ENCODE measurements at regions not wholly inside any gene's neighbourhood (a gene's known extent, or its start where the extent isn't known, plus 50 kb on each side); places are given as distances from the start of the nearest gene placed in this dataset.

GRCh38 chr10:114876169-114876568 is 54.6 kb downstream of the FHIP2A start:
- H3K23ac ChIP-seq (ENCODE audit: low read depth, low read length) = no peak overlapping the region
- H4K8ac ChIP-seq (ENCODE audit: low read depth in 2 of 2, low read length in 2 of 2) = no peak overlapping the region
- H3K27ac ChIP-seq (ENCODE audit: insufficient read depth, low read length) = no peak overlapping the region
- no peak for ATAC-seq (ENCODE audit: low read depth)
- H3K4me1 ChIP-seq (ENCODE audit: control insufficient read depth, insufficient read depth, low read length) = 0 out of 2 replicates have a peak, but pooled peaks cover 2% of the 10 kb centered on the region
- no peak overlapping the region for H3K14ac ChIP-seq (replicated peaks; ENCODE audit: low read depth, low read length)
- H2BK5ac ChIP-seq (ENCODE audit: low read depth, low read length, poor library complexity, severe bottlenecking) = no peak overlapping the region
- peak overlapping the region; percentile 32 for H2AK9ac ChIP-seq (replicated peaks; ENCODE audit: low read depth, low read length, poor library complexity)
- in situ Hi-C loops (cut with MboI; ENCODE audit: low sequenced_read_pairs) = loop anchor here (10.0 to 25.0 kb wide), 2 partner anchors 249 to 536 kb away; no protein-coding TSS in a partner anchor
- dilution Hi-C loops (cut with HindIII; ENCODE audit: low sequenced_read_pairs, unreplicated experiment) = no loop called here
- no peak overlapping the region for H4K91ac ChIP-seq (ENCODE audit: insufficient read depth, low read depth, low read length)
- H2BK20ac ChIP-seq (ENCODE audit: low read depth, low read length) = no peak overlapping the region
- H3K27me3 ChIP-seq (ENCODE audit: control insufficient read depth, insufficient read depth, low read length) = no peaks in the 10 kb centered on the region
- no peak overlapping the region for H3K4ac ChIP-seq (ENCODE audit: low read depth, low read length)
- no peak overlapping the region for H2BK15ac ChIP-seq (ENCODE audit: low read depth, low read length)
- no peaks in the 10 kb centered on the region for H3K9me1 ChIP-seq (ENCODE audit: insufficient read depth, low read length)
- no TSS peak for BruUV-seq (replicated peaks)
- 100% methylated on average over 3 of the region's 9 CpGs; no CpG with 5 or more reads in 1 of the 2 experiments for WGBS, 2 experiments (ENCODE audit: extremely low coverage in 2 of 2, insufficient read length in 1 of 2)
- no peaks in the 10 kb centered on the region for H3K9me3 ChIP-seq (ENCODE audit: control insufficient read depth, insufficient read depth, low read length)
- peak overlapping the region; percentile 26 for H2AFZ ChIP-seq (replicated peaks; ENCODE audit: low read length, poor library complexity)
- no peaks in the 10 kb centered on the region for H3K79me1 ChIP-seq (ENCODE audit: low read depth in 1 of 2, low read length in 2 of 2)
- H4K20me1 ChIP-seq (ENCODE audit: insufficient read depth, low read length) = no peaks in the 10 kb centered on the region
- TF ChIP-seq USF2 (IDR thresholded peaks at IDR 0.05; ENCODE audit: low read depth, low read length) = no peak
- no peak for TF ChIP-seq BHLHE40 (IDR thresholded peaks at IDR 0.05; ENCODE audit: low read depth, low read length)
- TF ChIP-seq MAFK (IDR thresholded peaks at IDR 0.05; ENCODE audit: low read depth, low read length) = no peak
- no peak for TF ChIP-seq MXI1 (IDR thresholded peaks at IDR 0.05; ENCODE audit: borderline replicate concordance, low read depth, low read length)
- no peak for TF ChIP-seq RAD21 (IDR thresholded peaks at IDR 0.05; ENCODE audit: low read length)
- TF ChIP-seq RFX5 (IDR thresholded peaks at IDR 0.05; ENCODE audit: low read depth, low read length) = no peak
- TF ChIP-seq NFE2L2 (IDR thresholded peaks at IDR 0.05; ENCODE audit: low read depth, low read length) = no peak
- TF ChIP-seq MAZ (IDR thresholded peaks at IDR 0.05; ENCODE audit: borderline replicate concordance, low read depth, low read length) = no peak
- TF ChIP-seq POLR2A (IDR thresholded peaks at IDR 0.05; ENCODE audit: low read depth, low read length) = no peak
- no peak for TF ChIP-seq CEBPB (IDR thresholded peaks at IDR 0.05; ENCODE audit: low read depth, low read length)
- TF ChIP-seq CHD1 (IDR thresholded peaks at IDR 0.05; ENCODE audit: low read depth, low read length) = no peak
- no peak for TF ChIP-seq RCOR1 (IDR thresholded peaks at IDR 0.05; ENCODE audit: insufficient replicate concordance, low read length)
- TF ChIP-seq SMC3 (IDR thresholded peaks at IDR 0.05; ENCODE audit: low read depth, low read length) = no peak
- H3K4me2 ChIP-seq (ENCODE audit: low read depth, low read length) = no peak overlapping the region
- H3K9ac ChIP-seq (ENCODE audit: low read depth, low read length) = no peak overlapping the region
- no peak for DNase-seq
- no peaks in the 10 kb centered on the region for H3K36me3 ChIP-seq (ENCODE audit: control insufficient read depth, insufficient read depth, low read length)
- POLR2A ChIA-PET (ENCODE audit: unreplicated experiment) = interaction anchor here (0.5 kb wide), 1 partner anchor 62 kb away, joined by 3 read pairs; the partner anchor contains the start of gene TRUB1
- peak overlapping the region; percentile 51; the same call in 1 of the 2 replicates for H2AK5ac ChIP-seq (ENCODE audit: low read depth, low read length)
- no peak overlapping the region for H3K56ac ChIP-seq (ENCODE audit: extremely low read depth, insufficient read depth, low read length)
- intact Hi-C loops (cut with micrococcal nuclease) = loop anchor here (2.0 to 10.0 kb wide), 6 partner anchors 119 to 574 kb away; partner anchors contain the start of gene ATRNL1
- CTCF ChIA-PET = interaction anchor here (0.5 to 1.8 kb wide), 10 partner anchors 7 to 290 kb away, joined by 3 to 9 read pairs (median 4); partner anchors contain the start of gene TRUB1
- H4K5ac ChIP-seq (ENCODE audit: low read depth, low read length) = no peak overlapping the region
- 0 out of 2 replicates have a peak overlapping the region, but pooled peaks have one; percentile 17 for H2BK120ac ChIP-seq (ENCODE audit: low read depth, low read length)
- H3K18ac ChIP-seq (ENCODE audit: low read depth, low read length) = no peak overlapping the region
- no peak overlapping the region for H3K4me3 ChIP-seq (ENCODE audit: insufficient read depth, low read depth, low read length)
